ENCODE measurements at regions not wholly inside any gene's neighbourhood (a gene's known extent, or its start where the extent isn't known, plus 50 kb on each side); places are given as distances from the start of the nearest gene placed in this dataset. TPM values are rescaled to one million over a fixed set of nuclear protein-coding genes. Genes with fewer than 3 reads are reported as not detected.
A peak's percentile ranks its signal among the peaks of the same experiment; 100 is the strongest.

Small RNA genes in the stretch of these regions (small RNA-seq; reads per million reads assigned to genes)
- gene RF00100 (ENCODE audit: insufficient read depth, insufficient read length, low read depth, low replicate concordance) (10.1 reads per million, percentile 61 among the genes with 10 or more reads in this experiment), gene RNU1-59P (ENCODE audit: insufficient read depth, insufficient read length, low read depth, low replicate concordance) (not detected)

Data from endothelial cell of umbilical vein (primary cell).